HG02798 (cell line): ENCODE measurements at regions not wholly inside any gene's neighbourhood (a gene's known extent, or its start where the extent isn't known, plus 50 kb on each side); places are given as distances from the start of the nearest gene placed in this dataset.
A peak's percentile ranks its signal among the peaks of the same experiment; 100 is the strongest.

Source experiments
- ATAC-seq: cut with Tn5 transposase; IDR thresholded peaks from one replicate; pipeline ENCODE4 v1.9.1; 2021; ENCODE audit warnings: mild to moderate bottlenecking; ENCODE audit not compliant: unreplicated experiment, poor library complexity

DNA sequence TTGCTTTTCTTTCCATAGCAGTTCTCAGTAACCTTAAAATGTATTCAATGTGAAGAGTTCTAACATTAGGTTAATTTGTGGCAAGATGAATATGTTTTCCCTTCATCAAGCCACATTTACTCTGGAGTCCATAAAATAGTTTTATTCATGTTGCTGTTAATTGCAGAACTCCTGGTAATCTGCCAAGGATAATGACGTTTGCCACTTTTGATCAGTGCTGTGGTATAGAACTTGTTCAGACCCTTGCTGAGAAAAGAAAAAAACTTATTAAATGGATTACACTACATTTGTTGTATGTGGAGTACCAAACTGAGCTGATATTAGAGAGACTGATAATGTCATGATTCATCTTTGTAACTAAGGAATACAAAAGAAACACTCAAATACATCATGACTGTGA is 212.4 kb upstream of the DMAC1 start:
- ATAC-seq = no peak

DNA sequence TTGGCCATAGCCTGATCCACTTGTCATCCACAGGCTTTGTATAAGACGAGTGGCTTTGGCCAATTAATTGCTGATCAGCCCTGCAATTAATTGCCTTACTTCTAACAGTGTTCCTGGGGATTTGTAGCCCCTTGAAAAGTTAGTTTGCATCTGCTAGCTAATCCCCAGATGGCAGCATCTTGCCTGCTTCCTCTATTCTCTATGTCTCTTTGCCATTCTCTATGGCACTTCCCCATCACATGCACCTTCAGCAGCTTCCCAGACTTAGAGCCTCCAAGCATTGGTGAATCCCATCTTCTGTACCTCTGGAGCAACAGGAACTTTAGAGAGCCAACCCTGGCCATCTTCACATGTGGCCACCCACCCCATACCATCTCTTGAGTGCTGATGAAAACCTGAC is 197.0 kb upstream of the DMAC1 start:
- ATAC-seq = no peak

DNA sequence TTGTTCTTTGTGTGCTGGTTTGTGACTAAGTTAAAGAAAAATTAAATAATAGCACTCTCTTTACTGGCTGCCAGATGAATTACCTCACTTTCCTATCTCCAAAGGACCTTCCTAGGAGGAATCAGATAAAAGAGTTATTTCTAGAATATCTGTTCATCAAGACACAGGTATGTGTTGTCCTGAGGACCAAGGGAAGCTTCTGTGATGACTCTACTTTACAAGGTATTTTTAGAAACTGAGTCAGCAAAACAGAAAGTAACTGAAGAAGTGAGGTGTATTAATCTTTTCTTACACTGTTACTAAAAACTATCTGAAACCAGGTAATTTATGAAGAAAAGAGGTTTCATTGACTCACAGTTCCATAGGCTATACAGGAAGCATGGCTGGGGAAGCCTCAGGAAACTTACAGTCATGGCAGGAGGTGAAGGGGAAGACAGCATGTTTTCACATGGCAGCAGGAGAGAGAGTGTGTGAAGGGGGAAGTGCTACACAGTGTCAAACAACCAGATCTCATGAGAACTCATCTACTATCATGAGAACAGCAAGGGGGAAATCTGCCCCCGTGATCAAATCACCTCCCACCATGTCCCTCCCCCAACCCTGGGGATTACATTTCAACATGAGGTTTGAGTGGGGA is 189.2 kb upstream of the DMAC1 start:
- no peak for ATAC-seq

DNA sequence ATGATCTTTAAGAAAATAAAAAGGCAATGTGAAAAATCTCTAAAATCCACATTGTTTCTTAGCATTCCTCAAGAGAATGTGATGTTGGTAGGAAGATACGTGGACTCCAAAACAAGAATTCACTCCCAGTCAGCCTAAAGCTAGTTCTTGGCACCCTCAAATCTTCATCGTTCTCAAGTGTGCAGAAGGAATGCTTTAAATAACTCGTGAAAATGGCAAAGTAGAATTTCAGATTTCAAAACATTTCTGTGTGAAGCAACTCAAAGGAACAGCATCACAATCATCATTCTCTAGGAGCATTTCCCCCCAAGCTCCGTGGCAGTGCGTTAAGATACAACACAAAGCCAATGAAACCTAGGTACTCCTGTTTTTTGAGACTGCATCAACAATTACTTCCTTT is 185.1 kb upstream of the DMAC1 start:
- ATAC-seq = no peak

DNA sequence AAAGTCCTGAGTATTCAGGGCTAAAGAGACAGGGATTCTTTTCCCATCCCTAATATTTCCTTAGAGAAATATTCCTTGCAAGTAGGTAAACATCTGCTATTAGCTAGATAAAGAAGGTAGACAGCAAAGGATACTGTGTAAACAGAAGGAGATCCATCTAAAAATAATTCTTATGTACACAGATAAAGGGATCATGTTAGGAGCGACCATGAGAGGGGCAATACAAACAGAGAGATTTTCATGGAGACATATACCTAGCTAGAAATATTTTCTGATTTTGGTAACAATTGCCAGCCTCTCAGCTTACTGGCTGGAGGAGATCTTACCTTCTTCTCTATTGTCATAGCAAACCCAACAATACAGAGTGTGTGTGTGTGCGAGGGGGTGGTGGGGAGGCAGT is 184.6 kb upstream of the DMAC1 start:
- no peak for ATAC-seq

DNA sequence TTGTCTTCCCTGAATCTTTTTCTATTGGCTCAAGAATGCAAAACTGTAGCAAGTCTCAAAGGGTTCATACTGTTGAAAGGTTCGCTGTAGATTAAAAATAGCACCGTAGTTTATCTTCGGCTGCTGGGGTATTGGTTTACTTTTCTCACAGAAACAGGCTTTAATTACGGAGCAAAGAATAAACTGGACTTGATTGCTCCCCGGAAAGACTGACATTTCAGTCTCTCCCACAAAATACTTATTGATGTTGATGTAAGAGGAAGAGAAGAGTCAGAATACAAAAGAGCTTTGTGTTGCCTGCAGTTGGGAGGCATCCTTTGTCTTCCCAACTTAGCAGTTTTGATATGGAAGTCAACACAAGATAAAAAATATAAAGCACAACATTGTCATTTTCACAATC is 183.9 kb upstream of the DMAC1 start:
- no peak for ATAC-seq

DNA sequence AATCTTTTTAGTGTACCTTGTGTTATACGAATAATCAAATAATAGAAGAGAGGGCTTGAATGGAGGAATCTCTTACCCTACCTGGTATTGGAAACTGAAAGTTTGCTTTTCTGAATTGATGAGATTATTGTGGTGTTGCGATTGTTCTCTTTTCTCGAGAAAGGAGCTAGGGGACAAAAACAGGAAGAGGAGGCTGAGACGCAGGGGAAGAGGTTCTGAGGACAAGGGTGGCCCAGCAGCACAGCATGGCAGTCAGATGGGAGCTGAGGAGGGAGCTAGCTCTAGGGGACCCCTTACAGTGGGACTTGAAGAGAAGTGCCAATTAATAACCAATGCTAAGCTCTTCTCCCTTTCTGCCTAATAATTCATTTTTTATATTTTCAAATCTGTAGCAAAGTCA is 183.3 kb upstream of the DMAC1 start:
- ATAC-seq = no peak

DNA sequence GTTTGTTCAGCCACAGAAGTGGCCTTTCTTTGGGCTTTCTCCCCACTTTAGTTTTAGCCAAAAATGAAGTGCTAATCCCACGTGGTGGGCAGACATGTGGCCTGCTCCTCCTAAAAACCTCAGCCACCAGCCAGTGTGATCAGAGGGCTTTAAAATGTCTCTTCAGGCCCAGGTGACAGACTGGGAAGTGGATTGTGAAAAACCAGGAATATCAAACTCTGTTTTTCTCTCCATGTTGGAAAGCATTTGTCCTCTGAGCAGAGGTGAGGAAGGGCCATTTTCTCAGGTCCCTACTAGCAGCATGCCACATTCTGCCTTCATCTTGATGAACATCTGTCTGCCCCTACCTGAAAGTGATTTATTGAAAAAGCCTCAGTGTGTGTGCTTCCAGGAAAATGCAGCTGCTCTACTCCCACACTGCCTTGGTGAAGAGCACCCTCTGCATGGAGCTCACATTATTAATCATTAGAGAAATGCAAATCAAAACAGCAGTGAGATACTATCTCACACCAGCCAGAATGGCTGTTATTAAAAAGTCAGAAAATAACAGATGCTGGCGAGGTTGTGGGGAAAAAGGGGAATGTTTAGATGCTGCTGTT is 181.2 kb upstream of the DMAC1 start:
- no peak for ATAC-seq

DNA sequence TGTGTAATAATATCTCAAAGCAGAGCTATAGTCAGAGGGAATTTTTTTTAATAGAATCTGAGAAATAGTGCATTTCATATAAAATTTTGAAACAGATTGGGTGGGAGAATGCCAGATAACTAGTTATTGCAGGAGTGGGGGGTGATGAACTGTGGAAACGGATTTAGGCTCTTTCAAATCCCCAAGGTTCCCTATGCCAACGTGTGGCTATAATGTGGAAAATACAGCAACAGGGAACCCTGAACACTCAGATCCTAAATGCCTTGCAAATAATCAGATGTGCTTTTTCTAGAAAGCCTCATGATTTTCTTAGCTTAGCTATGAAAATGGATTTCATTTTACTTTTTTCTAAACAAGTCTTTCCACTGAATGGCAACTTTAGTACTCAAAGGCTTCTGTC is 180.5 kb upstream of the DMAC1 start:
- ATAC-seq = no peak

DNA sequence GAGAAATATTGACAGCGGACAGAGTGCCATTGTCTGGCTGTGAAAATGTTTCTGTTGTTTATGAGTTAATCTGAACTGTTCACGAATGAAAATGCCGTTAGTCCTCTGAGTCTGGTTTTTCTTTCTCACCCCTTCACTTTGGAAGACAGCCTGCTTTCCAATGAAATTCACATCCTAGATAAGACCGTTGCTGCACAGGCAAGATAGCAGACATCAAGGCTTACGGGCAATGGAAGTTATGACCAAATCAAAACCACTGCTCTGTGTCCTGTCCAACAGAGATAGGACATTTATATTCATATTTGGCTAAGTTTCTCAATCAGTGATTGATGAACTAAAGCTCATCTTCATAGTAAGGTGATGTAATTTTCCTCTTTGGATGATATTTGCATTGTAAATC is 180.0 kb upstream of the DMAC1 start:
- no peak for ATAC-seq

DNA sequence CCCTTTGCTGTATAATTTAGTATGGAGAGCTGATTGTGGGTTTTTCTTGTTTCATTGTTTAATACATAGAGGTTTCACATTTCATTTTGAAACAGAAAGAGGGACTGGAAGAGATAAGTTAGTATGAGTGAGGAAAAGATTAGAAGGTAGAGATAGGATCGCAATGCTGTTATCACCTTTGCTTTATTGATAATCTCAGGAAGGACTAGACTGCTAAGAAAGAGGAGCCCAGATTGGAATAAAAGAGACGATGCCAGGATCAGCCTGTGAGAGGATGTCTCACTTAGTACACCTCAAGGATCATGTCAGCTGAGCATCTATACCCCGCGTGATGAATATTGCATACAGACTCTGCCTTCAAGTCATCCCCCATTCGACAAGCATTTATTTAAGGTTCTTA is 178.0 kb upstream of the DMAC1 start:
- ATAC-seq = no peak

DNA sequence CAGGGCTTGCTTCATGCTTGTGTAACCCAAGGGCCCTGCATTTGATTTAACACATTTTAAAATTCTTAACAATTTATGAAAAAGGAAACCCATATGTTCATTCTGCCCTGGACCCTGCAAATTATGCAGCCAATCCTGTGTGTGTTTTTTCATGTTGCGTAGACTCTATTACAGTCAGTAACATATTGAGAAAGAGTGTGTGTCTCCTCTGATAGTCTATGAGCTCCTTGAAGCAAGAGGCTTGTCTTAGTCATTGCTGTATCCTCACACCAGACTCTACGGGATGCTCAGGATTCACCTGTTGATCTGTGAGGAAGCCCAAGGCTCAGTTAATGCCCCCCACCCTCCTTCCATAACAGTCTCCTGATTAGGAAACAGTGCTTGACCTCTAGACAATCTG is 177.3 kb upstream of the DMAC1 start:
- no peak for ATAC-seq

DNA sequence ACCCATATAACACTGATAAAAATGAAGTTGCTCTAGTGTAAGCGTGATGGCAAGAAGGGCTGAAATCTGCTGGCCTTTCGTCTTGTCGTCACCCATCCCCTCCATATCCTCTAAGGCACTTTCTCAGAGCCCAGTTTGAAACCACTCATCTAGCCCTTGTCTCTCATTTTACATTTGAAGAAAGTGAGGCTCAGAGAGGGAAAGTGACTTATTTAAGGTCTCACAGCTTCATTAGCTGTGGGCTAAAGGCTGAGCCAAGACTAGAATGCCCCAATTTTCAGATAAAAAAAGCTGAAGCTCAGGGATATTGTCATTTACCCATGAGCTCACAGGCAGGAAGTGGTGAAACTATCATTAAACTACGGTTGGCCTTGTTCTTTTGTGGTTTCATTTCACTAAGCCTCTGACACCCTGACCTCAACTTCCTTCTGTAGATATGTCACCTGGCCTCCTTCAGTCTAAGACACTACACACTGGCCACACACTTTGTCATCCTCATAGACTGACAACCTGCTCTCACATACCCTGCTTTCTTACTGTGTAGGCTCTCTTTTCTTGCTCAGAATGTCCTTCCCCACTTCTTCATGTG is 176.7 kb upstream of the DMAC1 start:
- ATAC-seq = peak; percentile 99

DNA sequence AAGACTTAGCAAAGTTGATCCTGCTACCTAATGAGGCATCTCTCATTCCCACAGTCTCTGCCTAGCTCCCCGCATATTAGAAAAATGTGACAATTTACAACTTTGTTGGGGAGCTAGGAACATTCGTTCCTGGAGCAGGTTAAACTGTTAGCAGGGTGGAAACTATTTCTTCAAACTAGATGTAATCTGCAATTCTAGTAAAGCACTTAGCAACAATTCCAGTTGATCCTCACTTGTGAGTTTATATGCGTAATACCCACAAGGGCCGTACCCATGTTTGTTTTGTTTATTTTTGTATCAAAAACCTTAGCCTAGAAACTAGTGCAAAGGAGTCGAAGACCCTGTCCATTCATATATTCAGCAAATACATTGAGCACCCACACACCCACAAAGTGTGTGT is 175.8 kb upstream of the DMAC1 start:
- ATAC-seq = no peak

DNA sequence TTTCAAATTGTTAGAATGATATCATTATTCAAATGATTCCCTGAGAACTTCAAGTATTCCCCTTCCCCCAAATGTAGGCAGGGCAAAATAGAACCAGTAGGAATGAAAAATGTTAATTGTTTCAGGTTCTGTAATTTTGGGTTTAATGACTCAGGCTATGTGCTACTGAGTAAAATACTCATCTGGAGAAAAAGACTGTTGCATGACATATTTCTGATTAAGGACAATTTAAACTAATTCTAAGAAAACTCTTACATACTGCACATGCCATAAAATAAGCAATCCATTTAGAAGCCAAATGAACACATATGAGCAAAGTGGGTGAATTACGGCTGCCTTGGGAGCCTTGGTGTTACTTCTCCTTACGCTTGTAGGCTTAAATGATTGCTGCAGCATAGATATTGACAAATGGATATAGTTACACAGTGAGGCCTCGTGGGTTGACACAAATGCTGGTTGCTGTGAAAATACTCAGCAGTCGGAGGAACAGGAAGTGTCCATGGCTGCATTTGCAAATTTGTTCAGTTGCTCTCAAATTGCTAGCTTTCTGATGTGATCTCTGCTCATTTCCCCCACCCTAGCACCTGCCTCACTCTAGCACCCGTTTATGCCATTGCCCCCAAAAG is 174.9 kb upstream of the DMAC1 start:
- ATAC-seq = peak; percentile 17

DNA sequence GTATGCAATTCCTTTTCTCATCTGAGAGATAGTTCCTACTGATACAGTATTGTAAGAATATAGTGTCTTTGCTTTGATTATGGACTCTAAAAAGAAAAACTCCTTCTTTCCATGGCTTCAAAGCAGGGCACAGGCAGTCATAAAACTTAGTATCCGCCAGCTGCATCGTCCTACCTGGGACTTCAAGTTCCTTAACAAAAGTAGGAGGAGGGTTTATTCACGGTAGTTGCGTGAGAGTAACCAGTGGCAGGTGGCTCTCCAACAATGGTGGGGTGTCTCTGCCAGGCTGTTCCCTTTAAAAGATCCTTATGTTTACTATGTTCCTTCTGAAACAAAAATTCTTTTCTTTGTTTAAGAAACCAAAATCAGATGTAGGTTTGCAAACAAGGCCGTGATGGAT is 173.5 kb upstream of the DMAC1 start:
- no peak for ATAC-seq

DNA sequence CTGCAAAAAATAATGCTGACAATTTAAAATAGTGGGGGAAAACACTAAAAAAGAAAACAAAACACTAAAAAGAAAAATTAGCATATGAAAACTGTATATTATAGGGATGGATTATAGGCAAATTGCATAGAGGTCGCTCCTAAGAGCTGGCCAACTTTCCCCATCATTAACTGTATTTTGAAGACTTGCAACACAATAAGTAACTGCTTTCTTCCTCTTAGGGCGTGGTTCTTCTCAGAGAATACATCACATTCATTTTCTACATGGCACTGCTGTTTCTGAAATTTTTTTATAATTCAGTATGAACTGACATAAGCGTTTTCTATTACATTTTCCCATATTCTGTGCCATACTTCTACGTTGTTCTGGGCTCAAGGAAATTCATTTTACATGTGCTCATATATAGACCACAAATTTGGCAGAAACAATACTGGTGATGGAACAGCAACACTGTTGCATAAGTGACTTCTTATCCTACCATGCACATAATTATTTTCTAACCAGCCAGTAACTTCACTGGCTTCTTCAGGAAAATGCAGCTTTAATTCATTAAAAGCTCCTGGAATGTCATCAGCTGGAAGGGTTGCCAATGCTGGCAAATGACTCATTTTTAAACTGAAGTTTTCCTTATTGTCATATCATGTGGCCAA is 171.2 kb upstream of the DMAC1 start:
- no peak for ATAC-seq

DNA sequence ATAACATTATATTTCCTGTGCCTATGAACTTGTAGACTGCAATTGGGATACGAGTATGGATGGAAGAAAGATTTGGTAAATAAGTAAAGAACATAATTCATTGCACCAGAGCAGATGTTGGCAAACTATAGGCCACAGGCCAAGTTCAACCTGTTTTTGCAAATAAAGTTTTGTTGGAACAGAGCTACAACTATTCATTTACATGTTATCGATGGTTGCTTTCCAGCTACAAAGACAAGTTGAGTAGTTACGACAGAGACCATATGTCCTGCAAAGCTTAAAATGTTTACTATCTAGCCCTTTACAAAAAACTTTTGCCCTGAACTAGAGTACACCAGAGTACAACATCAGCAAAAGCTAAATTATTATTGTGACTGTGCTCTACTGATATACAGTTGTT is 169.1 kb upstream of the DMAC1 start:
- ATAC-seq = no peak

DNA sequence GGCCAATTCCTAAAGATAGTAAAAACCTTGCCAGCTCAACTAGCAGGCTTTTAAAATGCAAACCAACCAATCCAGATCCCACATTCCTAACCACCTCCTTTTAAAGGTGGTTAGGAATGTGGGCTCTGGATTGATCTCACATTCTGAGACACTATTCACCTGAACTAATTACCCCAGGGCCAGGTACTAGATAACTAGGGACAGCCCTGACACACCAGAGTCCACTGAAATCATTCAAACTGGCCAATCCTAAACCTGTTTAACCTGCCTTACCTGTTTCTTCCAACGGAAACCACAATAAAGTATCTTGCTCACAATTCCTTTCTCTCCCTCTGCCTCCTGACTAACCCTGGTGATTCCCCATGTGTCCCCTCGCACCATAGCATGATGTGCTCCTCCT is 168.3 kb upstream of the DMAC1 start:
- no peak for ATAC-seq

DNA sequence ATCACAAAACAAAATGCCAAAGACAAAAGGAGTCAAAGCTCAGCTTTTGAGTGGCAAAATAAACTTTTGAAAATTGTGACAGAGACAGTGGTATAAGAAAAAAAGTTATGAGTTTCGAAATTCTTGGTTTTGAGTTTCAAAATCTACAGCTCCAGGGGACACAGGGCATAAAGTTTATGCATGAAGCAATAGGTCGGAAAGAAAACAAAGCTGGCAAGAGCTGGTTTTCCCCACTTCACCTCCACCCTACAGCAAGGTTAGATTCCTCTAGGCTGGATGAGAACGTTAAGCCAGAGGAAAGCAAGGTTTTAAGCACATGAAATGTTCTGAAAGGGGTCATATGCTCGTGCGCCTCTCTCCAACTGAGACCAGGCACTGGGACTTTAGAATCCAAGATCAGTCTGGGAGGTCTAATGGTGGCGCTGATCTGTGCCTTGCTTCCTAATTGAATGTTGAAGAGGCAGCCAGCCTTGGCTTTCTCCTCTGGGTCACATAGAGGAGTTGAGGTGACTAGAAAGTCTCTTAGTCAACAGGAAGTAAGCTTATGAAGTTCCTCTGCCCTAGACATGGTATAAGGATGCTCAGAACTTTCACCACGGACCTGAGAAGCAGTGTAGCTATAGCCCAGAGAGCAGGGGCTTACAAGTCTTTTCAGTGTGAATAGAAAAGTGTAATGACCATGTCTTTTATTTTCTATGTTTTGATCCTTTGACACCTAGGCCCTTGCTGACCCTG is 167.7 kb upstream of the DMAC1 start:
- ATAC-seq = no peak

DNA sequence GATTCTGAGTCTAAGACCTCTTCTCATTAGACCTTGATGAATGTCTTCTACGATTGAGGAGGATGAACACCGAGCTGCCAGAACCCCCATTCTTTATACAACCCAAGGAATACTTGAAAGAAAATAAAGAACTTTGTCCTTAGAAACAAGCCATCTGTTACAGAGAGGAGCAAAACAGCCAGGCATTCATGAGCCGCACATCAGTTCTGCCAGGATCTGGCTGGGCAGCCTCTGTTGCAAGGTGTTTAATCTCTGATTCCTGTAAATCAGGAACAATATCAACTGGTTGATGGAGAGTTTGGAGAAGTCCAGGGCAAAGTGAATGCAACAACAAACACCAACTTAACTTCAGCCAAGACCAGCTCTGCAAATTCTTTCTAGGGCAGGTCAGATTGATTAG is 165.5 kb upstream of the DMAC1 start:
- no peak for ATAC-seq
